IMR-90 (cell line): ENCODE measurements at regions not wholly inside any gene's neighbourhood (a gene's known extent, or its start where the extent isn't known, plus 50 kb on each side); places are given as distances from the start of the nearest gene placed in this dataset.

Experiments
- ATAC-seq: fragments of 200-7000 bp; cut with Tn5 transposase; 2 replicates; pipeline ENCODE4 v1.9.1; 2020; ENCODE audit warnings: low read depth, mild to moderate bottlenecking, moderate library complexity
- BruUV-seq: library from RNA; stranded (reverse); fragments of 400-500 nt; replicated peaks from 2 replicates; lab custom pipeline; 2021; lab: Mats Ljungman, UMichigan
- CTCF ChIA-PET: fragments of 300-600 bp; formaldehyde crosslinking; extraction: SDS; loops from one replicate; lab custom pipeline; 2021; ENCODE audit warnings: antibody characterized with exemption; lab: Yijun Ruan, JAX
- POLR2A ChIA-PET: fragments of 300-600 bp; sonication (Branson Sonifier 250); formaldehyde crosslinking; loops from one replicate; lab custom pipeline; 2022; ENCODE audit warnings: antibody characterized with exemption; ENCODE audit not compliant: unreplicated experiment; lab: Charles Lee
- DNase-seq: peaks from one replicate; pipeline ENCODE4 v3.0.0; 2013
- H2AFZ ChIP-seq: replicated peaks from 2 replicates; pipeline ENCODE3; 2013; ENCODE audit warnings: low read length, mild to moderate bottlenecking; ENCODE audit not compliant: poor library complexity
- H2AK5ac ChIP-seq: 2 replicates; pipeline ENCODE4 v1.6.1; 2013; ENCODE audit warnings: low read depth, low read length, inconsistent platforms
- H2AK9ac ChIP-seq: replicated peaks from 2 replicates; pipeline ENCODE3; 2013; ENCODE audit warnings: mild to moderate bottlenecking, low read depth, low read length, moderate library complexity; ENCODE audit not compliant: poor library complexity
- H2BK120ac ChIP-seq: 2 replicates; pipeline ENCODE4 v1.6.1; 2013; ENCODE audit warnings: low read depth, low read length, inconsistent platforms
- H2BK15ac ChIP-seq: 3 replicates; pipeline ENCODE4 v1.6.1; 2013; ENCODE audit warnings: low read depth, low read length, inconsistent platforms
- H2BK20ac ChIP-seq: 2 replicates; pipeline ENCODE4 v1.6.1; 2013; ENCODE audit warnings: low read depth, mild to moderate bottlenecking, inconsistent platforms, low read length, moderate library complexity
- H2BK5ac ChIP-seq: 2 replicates; pipeline ENCODE4 v1.6.1; 2013; ENCODE audit warnings: mild to moderate bottlenecking, low read depth, low read length, inconsistent platforms; ENCODE audit not compliant: poor library complexity, severe bottlenecking
- H3K14ac ChIP-seq: replicated peaks from 2 replicates; pipeline ENCODE4 v1.6.1; 2013; ENCODE audit warnings: low read depth, low read length, inconsistent platforms
- H3K18ac ChIP-seq: 2 replicates; pipeline ENCODE4 v1.6.1; 2013; ENCODE audit warnings: low read depth, low read length, control low read depth
- H3K23ac ChIP-seq: 2 replicates; pipeline ENCODE4 v1.6.1; 2013; ENCODE audit warnings: low read depth, low read length, inconsistent platforms
- H3K27ac ChIP-seq: 2 replicates; pipeline ENCODE4 v1.5.1; 2013; ENCODE audit warnings: mild to moderate bottlenecking, control low read depth, low read length; ENCODE audit not compliant: insufficient read depth
- H3K27me3 ChIP-seq: 2 replicates; pipeline ENCODE4 v1.6.1; 2013; ENCODE audit warnings: low read length; ENCODE audit not compliant: control insufficient read depth, insufficient read depth
- H3K36me3 ChIP-seq: 2 replicates; pipeline ENCODE4 v1.6.1; 2013; ENCODE audit warnings: low read length, mixed read lengths; ENCODE audit not compliant: control insufficient read depth, insufficient read depth
- H3K4ac ChIP-seq: 2 replicates; pipeline ENCODE4 v1.6.1; 2013; ENCODE audit warnings: low read depth, low read length, inconsistent platforms
- H3K4me1 ChIP-seq: 2 replicates; pipeline ENCODE4 v1.6.1; 2013; ENCODE audit warnings: low read length, mixed read lengths; ENCODE audit not compliant: control insufficient read depth, insufficient read depth
- H3K4me2 ChIP-seq: 2 replicates; pipeline ENCODE4 v1.6.1; 2013; ENCODE audit warnings: low read depth, mild to moderate bottlenecking, control low read depth, low read length, moderate library complexity
- H3K4me3 ChIP-seq: 2 replicates; pipeline ENCODE4 v1.5.1; 2013; ENCODE audit warnings: low read depth, mild to moderate bottlenecking, control low read depth, low read length, moderate library complexity; ENCODE audit not compliant: insufficient read depth
- H3K56ac ChIP-seq: 2 replicates; pipeline ENCODE4 v1.6.1; 2013; ENCODE audit warnings: low read length, inconsistent platforms; ENCODE audit not compliant: insufficient read depth; ENCODE audit errors: extremely low read depth
- H3K79me1 ChIP-seq, 2 experiments: 2 replicates each; pipeline ENCODE4 v1.6.1; 2013; ENCODE audit warnings: low read length in 2 of 2, inconsistent platforms in 1 of 2, low read depth in 1 of 2
- H3K9ac ChIP-seq: 2 replicates; pipeline ENCODE4 v1.6.1; 2013; ENCODE audit warnings: low read depth, low read length, control low read depth
- H3K9me1 ChIP-seq: 2 replicates; pipeline ENCODE4 v1.6.1; 2013; ENCODE audit warnings: low read length, inconsistent platforms; ENCODE audit not compliant: insufficient read depth
- H3K9me3 ChIP-seq: 2 replicates; pipeline ENCODE4 v1.6.1; 2013; ENCODE audit warnings: low read length; ENCODE audit not compliant: control insufficient read depth, insufficient read depth
- H4K20me1 ChIP-seq: 2 replicates; pipeline ENCODE4 v1.6.1; 2013; ENCODE audit warnings: low read length, inconsistent platforms; ENCODE audit not compliant: insufficient read depth
- H4K5ac ChIP-seq: 2 replicates; pipeline ENCODE4 v1.6.1; 2013; ENCODE audit warnings: mild to moderate bottlenecking, low read depth, low read length, control low read depth
- H4K8ac ChIP-seq, 2 experiments: 2 replicates each; pipeline ENCODE4 v1.6.1; 2013; ENCODE audit warnings: low read depth in 2 of 2, low read length in 2 of 2, control low read depth in 1 of 2, inconsistent platforms in 1 of 2
- H4K91ac ChIP-seq: 2 replicates; pipeline ENCODE4 v1.6.1; 2013; ENCODE audit warnings: low read depth, low read length, inconsistent platforms; ENCODE audit not compliant: insufficient read depth
- BHLHE40 ChIP-seq: fragments of 150-350 bp; IDR thresholded peaks from 2 replicates; pipeline ENCODE4 v1.6.1; 2016; ENCODE audit warnings: mild to moderate bottlenecking, low read depth, low read length
- CEBPB ChIP-seq: IDR thresholded peaks from 2 replicates; pipeline ENCODE4 v1.6.1; 2012; ENCODE audit warnings: low read depth, low read length, improper control_type of control experiment
- CHD1 ChIP-seq: IDR thresholded peaks from 2 replicates; pipeline ENCODE4 v1.6.1; 2012; ENCODE audit warnings: low read depth, low read length, improper control_type of control experiment
- ELK1 ChIP-seq: fragments of 150-350 bp; IDR thresholded peaks from 2 replicates; pipeline ENCODE4 v1.6.1; 2016; ENCODE audit warnings: low read depth, mild to moderate bottlenecking, low read length, moderate library complexity, borderline replicate concordance
- WGBS, 2 experiments: methylation state at CpG; one replicate each; pipeline versions ENCODE4 v1.1.5 to v1.1.7; 2013; ENCODE audit warnings: missing lambda C conversion rate in 2 of 2; ENCODE audit not compliant: insufficient read length in 1 of 2; ENCODE audit errors: extremely low coverage in 2 of 2; 5-methylcytosine and 5-hydroxymethylcytosine counted together
- dilution Hi-C: fragments of 300-500 bp; cut with HindIII; formaldehyde crosslinking; loops from one replicate; pipeline ENCODE4 v1.14.3; 2018; ENCODE audit warnings: low sequenced_read_pairs; ENCODE audit not compliant: unreplicated experiment
- in situ Hi-C: fragments of 300-500 bp; cut with MboI; formaldehyde crosslinking; loops from 3 replicates; pipeline ENCODE4 v1.14.3; 2019; ENCODE audit warnings: low sequenced_read_pairs, inconsistent platforms, mixed read lengths
- intact Hi-C: fragments of 100-400 bp; cut with micrococcal nuclease; formaldehyde crosslinking; loops from 2 replicates; pipeline ENCODE4 v1.10.0; 2022

DNA sequence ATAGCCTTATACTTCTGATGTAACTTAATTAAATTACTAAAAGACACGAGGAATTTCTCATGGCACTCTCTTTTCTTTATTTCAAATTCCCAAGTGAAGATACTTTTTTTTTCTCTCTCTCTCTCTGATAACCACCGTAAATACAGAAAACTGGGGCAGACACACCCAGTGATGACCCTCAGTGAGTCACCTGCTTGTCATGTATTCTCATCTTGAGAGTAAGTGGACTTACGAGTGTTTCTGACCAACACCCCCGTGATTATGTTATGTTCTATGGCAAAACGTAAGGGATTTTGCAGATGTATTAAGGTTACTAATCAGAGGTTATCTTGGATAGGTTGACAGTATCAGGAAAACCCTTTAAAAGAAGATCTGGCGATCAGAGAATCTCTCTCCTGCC lies 348.8 kb upstream of the ZNF717 start:
- in situ Hi-C loops: no loop called here
- no peak overlapping the region for H4K91ac ChIP-seq
- H3K9me1 ChIP-seq: no peaks in the 10 kb centered on the region
- no peaks in the 10 kb centered on the region for H3K4me1 ChIP-seq
- no peak overlapping the region for H3K4ac ChIP-seq
- H2AK9ac ChIP-seq: no peak overlapping the region
- no peak overlapping the region for H3K23ac ChIP-seq
- H3K9me3 ChIP-seq: no peaks in the 10 kb centered on the region
- CTCF ChIA-PET: no interaction called here
- no peak overlapping the region for H2BK120ac ChIP-seq
- no peak overlapping the region for H3K9ac ChIP-seq
- POLR2A ChIA-PET: no interaction called here
- no peak overlapping the region for H2AFZ ChIP-seq
- dilution Hi-C loops: no loop called here
- no peak overlapping the region for H2BK15ac ChIP-seq
- H3K14ac ChIP-seq: no peak overlapping the region
- H3K4me3 ChIP-seq: no peak overlapping the region
- WGBS, 2 experiments: 20% methylated on average over 1 of the region's 6 CpGs; no CpG with 5 or more reads in 1 of the 2 experiments
- H4K8ac ChIP-seq: no peak overlapping the region
- no peak for TF ChIP-seq BHLHE40
- no peak for TF ChIP-seq ELK1
- TF ChIP-seq CHD1: no peak
- TF ChIP-seq CEBPB: no peak
- peak; percentile 46 for DNase-seq
- no peak overlapping the region for H2BK20ac ChIP-seq
- H4K5ac ChIP-seq: no peak overlapping the region
- H3K18ac ChIP-seq: no peak overlapping the region
- no peak overlapping the region for H3K56ac ChIP-seq
- no peak overlapping the region for H2AK5ac ChIP-seq
- no peak overlapping the region for H3K4me2 ChIP-seq
- no peaks in the 10 kb centered on the region for H3K36me3 ChIP-seq
- intact Hi-C loops: loop anchor here (5.0 kb wide), 1 partner anchor 448 kb away; no protein-coding TSS in a partner anchor
- H2BK5ac ChIP-seq: no peak overlapping the region
- no peaks in the 10 kb centered on the region for H3K79me1 ChIP-seq
- H3K27me3 ChIP-seq: no peaks in the 10 kb centered on the region
- H4K20me1 ChIP-seq: no peaks in the 10 kb centered on the region
- no TSS peak for BruUV-seq
- no peak; the same call in 1 of the 2 replicates for ATAC-seq
- H3K27ac ChIP-seq: no peak overlapping the region
